SK-N-SH (cell line): ENCODE measurements at regions not wholly inside any gene's neighbourhood (a gene's known extent, or its start where the extent isn't known, plus 50 kb on each side); places are given as distances from the start of the nearest gene placed in this dataset.

Source experiments
- CTCF ChIA-PET: fragments of 300-600, 350-600 bp; formaldehyde crosslinking; extraction: SDS; loops from one replicate; lab custom pipeline; 2021; lab: Yijun Ruan, JAX
- POLR2A ChIA-PET: fragments of 350-600 bp; sonication (Branson Sonifier 250); formaldehyde crosslinking; extraction: SDS; loops from one replicate; lab custom pipeline; 2020; ENCODE audit warnings: antibody characterized with exemption, inconsistent platforms; lab: Yijun Ruan, JAX
- DNase-seq: peaks from one replicate; pipeline ENCODE4 v3.0.0; 2012
- H2AFZ ChIP-seq: fragments of 200-600 bp; sonication (generic); 2 replicates; pipeline ENCODE4 v1.8.1; 2016; ENCODE audit warnings: antibody characterized with exemption, mild to moderate bottlenecking, low read depth
- H3F3A ChIP-seq: fragments of 200-600 bp; sonication (generic); replicated peaks from 2 replicates; pipeline ENCODE3; 2016; ENCODE audit warnings: antibody characterized with exemption, mild to moderate bottlenecking; ENCODE audit not compliant: insufficient read depth
- H3K27ac ChIP-seq, 2 experiments: fragments of 200-500 bp in 1 of 2; fragments of 200-600 bp in 1 of 2; sonication (Bioruptor generic) in 1 of 2; sonication (generic), shearing (Covaris generic) in 1 of 2; 2 replicates each; pipeline versions ENCODE4 v1.5.1 to v1.6.1; 2014 to 2016; ENCODE audit warnings: low read depth in 2 of 2, inconsistent platforms in 1 of 2, low read length in 1 of 2, mild to moderate bottlenecking in 1 of 2, mixed read lengths in 1 of 2
- H3K27me3 ChIP-seq: fragments of 200-600 bp; sonication (generic), shearing (Covaris generic); 2 replicates; pipeline ENCODE4 v1.6.1; 2016; ENCODE audit warnings: mixed run types; ENCODE audit not compliant: insufficient read depth
- H3K36me3 ChIP-seq, 2 experiments: fragments of 200-500 bp in 1 of 2; fragments of 200-600 bp in 1 of 2; sonication (Bioruptor generic) in 1 of 2; sonication (generic) in 1 of 2; replicated peaks in 1 of 2; 2 replicates each; pipeline versions ENCODE3 to v1.5.1; 2014 to 2016; ENCODE audit warnings: low read length in 1 of 2, mild to moderate bottlenecking in 1 of 2; ENCODE audit not compliant: insufficient read depth in 2 of 2, control insufficient read depth in 1 of 2
- H3K4me1 ChIP-seq, 2 experiments: fragments of 200-500 bp in 1 of 2; fragments of 200-600 bp in 1 of 2; sonication (Bioruptor generic) in 1 of 2; sonication (generic), shearing (Covaris generic) in 1 of 2; 2 replicates each; pipeline versions ENCODE4 v1.5.1 to v1.6.1; 2014 to 2016; ENCODE audit warnings: low read depth in 1 of 2, low read length in 1 of 2, mixed run types in 1 of 2; ENCODE audit not compliant: insufficient read depth in 2 of 2, control insufficient read depth in 1 of 2
- H3K4me2 ChIP-seq: fragments of 200-600 bp; sonication (generic), shearing (Covaris generic); 2 replicates; pipeline ENCODE4 v1.6.1; 2017; ENCODE audit warnings: mixed run types
- H3K4me3 ChIP-seq, 2 experiments: fragments of 200-500 bp in 1 of 2; fragments of 200-600 bp in 1 of 2; sonication (Bioruptor generic) in 1 of 2; sonication (generic), shearing (Covaris generic) in 1 of 2; 2 replicates each; pipeline versions ENCODE4 v1.5.1 to v1.8.1; 2014 to 2016; ENCODE audit warnings: low read depth in 2 of 2, inconsistent platforms in 1 of 2, low read length in 1 of 2, mild to moderate bottlenecking in 1 of 2, mixed read lengths in 1 of 2, moderate library complexity in 1 of 2
- H3K79me2 ChIP-seq: fragments of 200-600 bp; sonication (generic); 2 replicates; pipeline ENCODE4 v1.8.1; 2017; ENCODE audit warnings: mild to moderate bottlenecking; ENCODE audit not compliant: insufficient read depth
- H3K9ac ChIP-seq: fragments of 200-600 bp; sonication (generic); 2 replicates; pipeline ENCODE4 v1.6.1; 2017; ENCODE audit warnings: mixed run types
- H3K9me2 ChIP-seq: fragments of 200-600 bp; sonication (generic); 2 replicates; pipeline ENCODE4 v1.6.1; 2017; ENCODE audit warnings: mixed run types
- H3K9me3 ChIP-seq: fragments of 200-600 bp; sonication (generic); 2 replicates; pipeline ENCODE4 v1.6.1; 2017; ENCODE audit warnings: mixed run types, mild to moderate bottlenecking, moderate library complexity
- H4K20me1 ChIP-seq: fragments of 200-600 bp; sonication (generic); 2 replicates; pipeline ENCODE4 v1.6.1; 2017; ENCODE audit warnings: mild to moderate bottlenecking, mixed run types; ENCODE audit not compliant: insufficient read depth
- CHD2 ChIP-seq: fragments of 150-350 bp; IDR thresholded peaks from 2 replicates; pipeline ENCODE4 v1.6.1; 2018; ENCODE audit warnings: low read length; ENCODE audit not compliant: partially characterized antibody
- CTCF ChIP-seq: fragments of 200-600 bp; sonication (generic); IDR thresholded peaks from 2 replicates; pipeline ENCODE4 v1.6.1; 2017; ENCODE audit warnings: antibody characterized with exemption, mild to moderate bottlenecking, moderate library complexity
- FOSL2 ChIP-seq: IDR thresholded peaks from 2 replicates; pipeline ENCODE4 v1.4.0; 2012; ENCODE audit warnings: low read depth, mild to moderate bottlenecking, moderate library complexity, borderline replicate concordance
- IRF3 ChIP-seq: fragments of 150-350 bp; IDR thresholded peaks from 2 replicates; pipeline ENCODE4 v1.6.1; 2016; ENCODE audit warnings: mild to moderate bottlenecking, low read depth, low read length
- MAX ChIP-seq: IDR thresholded peaks from 2 replicates; pipeline ENCODE4 v1.4.0; 2012; ENCODE audit warnings: low read depth
- MEF2A ChIP-seq: IDR thresholded peaks from 2 replicates; pipeline ENCODE4 v1.4.0; 2012; ENCODE audit warnings: low read depth, borderline replicate concordance
- NFIC ChIP-seq: IDR thresholded peaks from 2 replicates; pipeline ENCODE4 v1.4.0; 2012; ENCODE audit warnings: borderline replicate concordance
- NRF1 ChIP-seq: IDR thresholded peaks from 2 replicates; pipeline ENCODE4 v1.6.1; 2012; ENCODE audit warnings: low read depth, mild to moderate bottlenecking, low read length
- POLR2AphosphoS5 ChIP-seq: IDR thresholded peaks from 2 replicates; pipeline ENCODE4 v1.6.1; 2012; ENCODE audit warnings: low read depth, low read length
- SIN3A ChIP-seq: IDR thresholded peaks from 2 replicates; pipeline ENCODE4 v1.6.1; 2012; ENCODE audit warnings: low read depth, mild to moderate bottlenecking, low read length, moderate library complexity, borderline replicate concordance
- SMC3 ChIP-seq: IDR thresholded peaks from 2 replicates; pipeline ENCODE4 v1.6.1; 2012; ENCODE audit warnings: low read depth, low read length, improper control_type of control experiment
- TAF1 ChIP-seq: IDR thresholded peaks from 2 replicates; pipeline ENCODE4 v1.6.1; 2012; ENCODE audit warnings: low read depth, mild to moderate bottlenecking, low read length, moderate library complexity, borderline replicate concordance
- TEAD4 ChIP-seq: IDR thresholded peaks from 2 replicates; pipeline ENCODE4 v1.4.0; 2012; ENCODE audit warnings: mild to moderate bottlenecking, borderline replicate concordance; ENCODE audit not compliant: insufficient read depth
- YY1 ChIP-seq: IDR thresholded peaks from 2 replicates; pipeline ENCODE4 v1.4.0; 2012; ENCODE audit warnings: low read depth, mild to moderate bottlenecking
- ZBTB33 ChIP-seq: IDR thresholded peaks from 2 replicates; pipeline ENCODE4 v1.4.0; 2012; ENCODE audit warnings: low read depth, borderline replicate concordance
- WGBS: methylation state at CpG from one replicate; pipeline ENCODE4 v1.1.6; 2017; ENCODE audit warnings: low lambda C conversion rate; 5-methylcytosine and 5-hydroxymethylcytosine counted together
- TF ChIP-seq, protein P1 (sequence below): IDR thresholded peaks from 2 replicates; pipeline ENCODE4 v1.4.0; 2012; ENCODE audit warnings: low read depth, borderline replicate concordance
- TF ChIP-seq, protein P2 (sequence below): IDR thresholded peaks from 2 replicates; pipeline ENCODE4; 2012

DNA sequence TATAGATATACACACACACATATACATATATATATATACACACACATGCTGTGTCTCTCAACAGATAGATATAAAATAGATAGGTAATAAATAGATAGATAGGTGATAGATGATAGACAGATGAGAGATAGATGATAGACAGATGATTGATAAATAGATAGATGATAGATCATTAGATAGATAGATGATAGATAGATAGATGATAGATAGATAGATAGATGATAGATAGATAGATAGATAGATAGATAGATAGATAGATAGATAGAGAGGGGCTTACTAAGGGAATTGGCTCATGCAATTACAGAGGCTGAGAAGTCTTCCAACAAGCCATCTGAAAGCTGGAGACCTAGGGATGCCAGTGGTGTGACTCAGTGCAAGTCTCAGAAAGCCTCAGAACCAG is 394.5 kb downstream of the ICE1 start:
- POLR2A ChIA-PET, result no interaction called here
- Histone ChIP-seq H2AFZ (no peak overlapping the region), H3K4me3 (no peak overlapping the region), H3K36me3 (no peaks in the 10 kb centered on the region)
- no peak for TF ChIP-seq NFIC
- TF ChIP-seq SMC3, result no peak
- TF ChIP-seq MAX, result no peak
- no peak for TF ChIP-seq MEF2A
- no peak for TF ChIP-seq ZBTB33
- TF ChIP-seq, protein P1, sequence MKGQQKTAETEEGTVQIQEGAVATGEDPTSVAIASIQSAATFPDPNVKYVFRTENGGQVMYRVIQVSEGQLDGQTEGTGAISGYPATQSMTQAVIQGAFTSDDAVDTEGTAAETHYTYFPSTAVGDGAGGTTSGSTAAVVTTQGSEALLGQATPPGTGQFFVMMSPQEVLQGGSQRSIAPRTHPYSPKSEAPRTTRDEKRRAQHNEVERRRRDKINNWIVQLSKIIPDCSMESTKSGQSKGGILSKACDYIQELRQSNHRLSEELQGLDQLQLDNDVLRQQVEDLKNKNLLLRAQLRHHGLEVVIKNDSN, result no peak
- no peak for TF ChIP-seq FOSL2
- TF ChIP-seq, all 33 proteins: peak for 0
- Histone ChIP-seq H3K79me2 (no peaks in the 10 kb centered on the region), H3K4me2 (no peak overlapping the region), H3K9ac (no peak overlapping the region), H3K9me2 (no peaks in the 10 kb centered on the region), H4K20me1 (no peaks in the 10 kb centered on the region), H3F3A (no peaks in the 10 kb centered on the region), H3K9me3 (peaks cover 3% of the 10 kb centered on the region; the same call in 1 of the 2 replicates), H3K27me3 (no peaks in the 10 kb centered on the region), H3K4me1 (no peaks in the 10 kb centered on the region), H3K27ac (no peak overlapping the region)
- CTCF ChIA-PET, result no interaction called here
- DNase-seq, result no peak

GRCh38 chr5:5813441-5813840 is 391.0 kb downstream of the ICE1 start:
- Histone ChIP-seq H3F3A (no peaks in the 10 kb centered on the region), H3K9me2 (no peaks in the 10 kb centered on the region), H3K27ac (no peak overlapping the region), H2AFZ (no peak overlapping the region), H4K20me1 (no peaks in the 10 kb centered on the region), H3K9me3 (peaks cover 3% of the 10 kb centered on the region), H3K36me3 (no peaks in the 10 kb centered on the region), H3K4me3 (no peak overlapping the region), H3K27me3 (no peaks in the 10 kb centered on the region), H3K9ac (no peak overlapping the region), H3K4me1 (peaks cover 0 to 2% of the 10 kb centered on the region in 2 experiments; a peak in 1 of 4 replicates), H3K79me2 (no peaks in the 10 kb centered on the region), H3K4me2 (no peak overlapping the region)
- 13% methylated on average over 5 of the region's 5 CpGs for WGBS
- CTCF ChIA-PET, result no interaction called here
- POLR2A ChIA-PET, result no interaction called here
- TF ChIP-seq CHD2 (no peak), SIN3A (no peak), CTCF (no peak), NRF1 (no peak), TAF1 (no peak), YY1 (no peak), SMC3 (no peak), MAX (no peak), POLR2AphosphoS5 (no peak), IRF3 (no peak), TEAD4 (no peak)
- TF ChIP-seq, protein P2, sequence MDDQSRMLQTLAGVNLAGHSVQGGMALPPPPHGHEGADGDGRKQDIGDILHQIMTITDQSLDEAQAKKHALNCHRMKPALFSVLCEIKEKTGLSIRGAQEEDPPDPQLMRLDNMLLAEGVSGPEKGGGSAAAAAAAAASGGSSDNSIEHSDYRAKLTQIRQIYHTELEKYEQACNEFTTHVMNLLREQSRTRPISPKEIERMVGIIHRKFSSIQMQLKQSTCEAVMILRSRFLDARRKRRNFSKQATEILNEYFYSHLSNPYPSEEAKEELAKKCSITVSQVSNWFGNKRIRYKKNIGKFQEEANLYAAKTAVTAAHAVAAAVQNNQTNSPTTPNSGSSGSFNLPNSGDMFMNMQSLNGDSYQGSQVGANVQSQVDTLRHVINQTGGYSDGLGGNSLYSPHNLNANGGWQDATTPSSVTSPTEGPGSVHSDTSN, result no peak
- DNase-seq, result no peak
